ENCODE measurements at regions not wholly inside any gene's neighbourhood (a gene's known extent, or its start where the extent isn't known, plus 50 kb on each side); places are given as distances from the start of the nearest gene placed in this dataset.

GRCh38 chr21:33133892-33134291 lies 64.0 kb downstream of the OLIG1 start:
- Mint-ChIP-seq H3K9me3 (no peaks in the 10 kb centered on the region), H3K27me3 (ENCODE audit: low read depth) (peaks cover 8% of the 10 kb centered on the region)

More at GRCh38 chr21:33133892-33134291, 64.0 kb downstream of the OLIG1 start:
- no peak overlapping the region for H2AK5ac ChIP-seq (ENCODE audit: insufficient read length, low read length)
- no peak overlapping the region for H2BK15ac ChIP-seq (ENCODE audit: low read depth, low read length)
- H3K4me1 Mint-ChIP-seq: peaks cover 17 to 22% of the 10 kb centered on the region in 2 experiments
- H2BK20ac ChIP-seq (ENCODE audit: low read depth, low read length, poor library complexity, severe bottlenecking): no peak overlapping the region
- no peak overlapping the region for H2AFZ ChIP-seq (ENCODE audit: low read length)
- WGBS (ENCODE audit: extremely low coverage, insufficient read length, low lambda C conversion rate): no CpG with 5 or more reads among the region's 6 CpGs
- H3K4me3 Mint-ChIP-seq: no peak overlapping the region
- H3T11ph ChIP-seq (ENCODE audit: low read length): no peak overlapping the region
- no peak overlapping the region for H4K5ac ChIP-seq (ENCODE audit: insufficient read length, low read depth, low read length)
- no peak overlapping the region for H4K8ac ChIP-seq (replicated peaks; ENCODE audit: insufficient read length, low read depth, low read length)
- no peaks in the 10 kb centered on the region for H3K9me3 ChIP-seq (ENCODE audit: control insufficient read depth, low read depth, low read length)
- no peaks in the 10 kb centered on the region for H4K20me1 ChIP-seq (ENCODE audit: control insufficient read depth, insufficient read depth, insufficient read length)
- no peak overlapping the region for H2BK120ac ChIP-seq (ENCODE audit: low read depth, low read length, poor library complexity, severe bottlenecking)
- H3K27ac ChIP-seq (ENCODE audit: insufficient read length, low read depth, low read length): no peak overlapping the region
- no peaks in the 10 kb centered on the region for H3K36me3 Mint-ChIP-seq (ENCODE audit: insufficient read depth in 1 of 3, low read depth in 3 of 3)
- H3K18ac ChIP-seq (ENCODE audit: insufficient read length, low read depth, low read length): no peak overlapping the region
- no peak overlapping the region for H3K23ac ChIP-seq (ENCODE audit: insufficient read length, low read depth, low read length)
- no peak overlapping the region for H3K4ac ChIP-seq (ENCODE audit: low read depth, low read length)
- no peaks in the 10 kb centered on the region for H3K27me3 ChIP-seq (ENCODE audit: insufficient read depth, low read length)
- H3K79me1 ChIP-seq (ENCODE audit: insufficient read depth, low read depth, low read length, poor library complexity, severe bottlenecking): no peaks in the 10 kb centered on the region
- no peak for TF ChIP-seq CTCF (conservative IDR thresholded peaks at IDR 0.05)
- H3K4me1 ChIP-seq (ENCODE audit: insufficient read depth, low read length): peaks cover 8% of the 10 kb centered on the region
- DNase-seq: no peak
- 0 out of 2 replicates have a peak, but pooled peaks cover 2% of the 10 kb centered on the region for H3K79me2 ChIP-seq (ENCODE audit: insufficient read depth, low read length)
- peak overlapping the region; percentile 53 for H3K56ac ChIP-seq (ENCODE audit: insufficient read length, low read depth, low read length)
- H3K27ac Mint-ChIP-seq: no peak overlapping the region; a peak in 1 of 7 replicates
- H3K4me2 ChIP-seq (ENCODE audit: insufficient read depth, insufficient read length, low read length): no peak overlapping the region
- no peak overlapping the region for H4K91ac ChIP-seq (ENCODE audit: insufficient read length, low read depth, low read length)
- peaks cover 3% of the 10 kb centered on the region for H3K23me2 ChIP-seq (ENCODE audit: insufficient read length, low read depth, low read length, poor library complexity, severe bottlenecking)
- no peak overlapping the region for H3K9ac ChIP-seq (ENCODE audit: extremely low read depth, insufficient read length, low read length)
- H2BK5ac ChIP-seq (ENCODE audit: insufficient read length, low read length): no peak overlapping the region
- H3K14ac ChIP-seq (ENCODE audit: insufficient read depth, low read length): no peak overlapping the region
- H2BK12ac ChIP-seq (ENCODE audit: insufficient read length, low read depth, low read length): no peak overlapping the region

Data from H9 (cell line).